ENCODE measurements at regions not wholly inside any gene's neighbourhood (a gene's known extent, or its start where the extent isn't known, plus 50 kb on each side); places are given as distances from the start of the nearest gene placed in this dataset.

DNA sequence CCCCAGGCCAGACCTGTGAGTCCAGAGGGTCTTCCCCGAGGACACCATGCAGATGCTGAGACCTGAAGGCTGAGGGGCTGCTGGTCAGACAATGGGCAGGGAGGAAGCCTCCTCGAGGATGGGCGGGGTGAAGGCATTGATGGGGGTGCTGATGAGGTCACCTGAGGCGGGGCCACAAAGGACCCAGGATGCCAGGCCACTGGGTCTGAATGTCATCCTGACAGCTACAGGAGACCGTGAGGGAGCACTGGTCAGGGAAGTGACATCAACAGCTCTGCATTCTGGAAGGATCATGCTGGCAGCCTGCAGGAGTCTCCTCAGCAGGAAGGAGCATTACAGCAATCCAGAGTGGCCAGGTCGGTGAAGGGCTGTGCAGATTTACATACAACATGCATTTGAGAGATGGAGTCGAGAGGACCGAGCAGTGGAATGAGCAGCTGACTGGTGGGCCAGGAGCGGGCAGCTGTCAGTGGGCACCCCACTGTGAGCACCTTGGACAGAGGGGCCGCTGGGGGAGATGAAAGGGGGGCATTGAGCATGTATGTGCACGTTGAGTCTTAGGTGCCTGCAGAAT lies 77.7 kb upstream of the ADAMTS2 start:
- no peak for DNase-seq

DNA sequence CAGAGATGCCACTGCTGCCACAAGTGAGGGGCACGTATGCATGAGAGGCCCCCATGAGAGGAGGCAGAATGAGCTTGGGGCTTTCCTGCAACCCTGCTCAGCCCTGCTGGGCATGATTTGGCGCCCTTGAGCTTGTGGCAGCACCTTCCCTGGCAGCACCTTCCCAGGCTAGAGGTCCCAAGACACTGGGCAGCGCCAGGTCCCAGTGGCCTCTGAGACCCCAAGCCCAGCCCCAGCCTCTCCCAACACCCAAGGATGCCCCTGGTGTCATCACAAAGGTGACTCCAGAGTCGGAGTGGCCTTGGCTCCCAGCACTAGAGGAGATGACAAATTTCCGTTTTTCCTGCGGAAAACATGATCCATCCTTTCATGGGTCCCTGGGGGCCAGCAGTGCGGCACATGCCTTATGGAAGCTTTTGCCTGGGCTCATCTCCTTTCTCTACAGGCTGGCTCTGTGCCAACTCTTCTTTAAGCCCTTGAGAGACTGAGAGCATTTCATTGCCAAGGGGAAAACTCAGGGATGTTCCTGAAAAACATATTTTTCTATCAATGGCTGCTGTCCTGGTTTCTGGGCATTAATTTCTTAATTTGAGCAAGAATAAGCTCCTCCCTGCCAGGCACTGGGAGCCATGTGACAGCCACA lies 77.1 kb upstream of the ADAMTS2 start:
- no peak for DNase-seq

DNA sequence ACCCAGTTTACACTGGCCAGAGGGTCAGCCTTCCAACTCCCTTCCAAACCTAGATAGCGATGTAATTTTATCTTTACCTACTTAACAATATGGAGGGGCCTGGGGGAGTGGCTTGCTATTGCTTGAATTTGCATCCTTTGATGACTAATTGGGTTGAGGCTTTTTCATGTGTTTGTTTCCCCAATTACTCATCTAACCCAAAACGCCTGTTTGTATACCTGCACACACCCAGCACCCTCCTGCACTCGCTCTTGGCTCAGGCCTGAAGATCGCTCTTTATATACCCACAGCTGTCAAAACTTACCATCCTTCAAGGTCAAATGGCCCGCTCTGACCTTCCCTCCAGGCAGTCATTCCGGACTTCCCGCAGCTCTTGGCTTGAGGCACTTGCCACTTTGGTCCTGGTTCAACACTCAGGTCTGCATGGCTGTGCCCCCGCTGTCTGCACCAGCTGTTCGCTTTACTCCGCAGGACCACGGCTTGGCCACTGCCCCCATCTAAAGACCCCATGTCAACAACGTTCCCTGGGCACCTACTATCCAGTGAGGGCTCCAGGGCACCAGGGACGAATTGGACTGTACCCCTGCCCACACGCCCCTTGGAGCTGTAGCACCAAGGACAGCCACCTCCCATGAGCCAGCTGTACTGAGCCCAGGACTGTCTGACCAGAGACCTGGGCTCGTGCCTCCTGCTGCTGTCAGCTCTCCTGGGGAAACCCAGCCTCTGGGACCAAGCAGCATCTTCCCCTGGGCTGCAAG lies 76.1 kb upstream of the ADAMTS2 start:
- no peak for DNase-seq

DNA sequence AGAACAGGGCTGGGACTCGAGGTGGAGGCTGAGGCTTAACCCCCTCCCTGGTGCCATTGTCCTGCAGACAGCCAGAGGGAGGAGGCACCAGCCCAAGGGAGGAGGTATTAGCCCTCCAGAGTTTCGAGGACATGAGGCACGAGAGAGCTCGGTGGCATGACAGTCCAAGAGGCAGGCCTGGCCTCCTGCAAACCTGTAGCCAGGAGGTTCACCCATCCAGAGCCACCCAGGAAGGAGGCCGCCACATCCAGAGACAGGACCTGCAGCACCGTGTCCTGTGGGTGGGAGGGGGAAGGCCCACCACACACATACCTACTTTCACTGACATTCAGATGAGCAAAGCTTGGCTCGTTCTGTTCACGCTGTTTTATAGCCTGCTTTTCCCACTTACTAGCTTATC lies 75.2 kb upstream of the ADAMTS2 start:
- DNase-seq, result no peak

DNA sequence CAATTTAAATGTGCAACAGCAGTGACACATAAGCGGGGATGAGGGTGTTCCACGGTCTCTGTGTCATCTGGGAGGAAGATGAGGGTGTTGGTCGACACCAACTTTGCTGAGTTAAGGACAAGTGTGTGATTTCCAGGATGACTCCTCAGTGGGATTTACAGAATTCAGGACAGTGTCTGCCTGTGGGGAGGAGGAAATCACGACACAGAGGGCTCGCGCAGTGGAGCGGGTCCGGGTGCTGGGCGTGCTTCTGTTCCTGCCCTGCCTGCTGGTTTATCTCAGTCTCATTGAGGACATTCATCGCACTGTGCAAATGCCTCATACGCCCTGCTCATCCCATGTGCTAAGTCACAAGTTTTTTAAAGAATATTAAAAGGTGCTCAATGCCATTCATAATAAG lies 73.7 kb upstream of the ADAMTS2 start:
- no peak for DNase-seq

DNA sequence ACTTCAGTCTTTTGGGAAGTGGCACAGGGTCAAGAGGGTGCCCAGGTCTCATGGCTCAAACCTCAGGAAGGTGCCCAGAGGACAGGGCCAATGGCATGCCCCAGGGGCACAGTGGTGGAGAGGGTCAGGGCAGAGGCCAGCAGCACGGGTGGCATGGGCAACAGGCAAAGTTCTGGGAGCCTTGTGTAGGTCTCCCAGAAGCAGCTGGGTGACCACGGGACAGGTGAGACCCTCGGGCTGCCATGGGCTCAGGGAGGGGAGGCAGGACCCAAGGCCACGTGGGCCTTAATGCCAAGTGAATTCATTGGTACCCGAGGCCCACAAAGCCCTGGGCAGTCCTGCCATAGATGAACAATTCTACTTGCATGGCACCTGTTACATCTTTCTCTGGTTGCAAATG lies 72.4 kb upstream of the ADAMTS2 start:
- DNase-seq, result no peak

DNA sequence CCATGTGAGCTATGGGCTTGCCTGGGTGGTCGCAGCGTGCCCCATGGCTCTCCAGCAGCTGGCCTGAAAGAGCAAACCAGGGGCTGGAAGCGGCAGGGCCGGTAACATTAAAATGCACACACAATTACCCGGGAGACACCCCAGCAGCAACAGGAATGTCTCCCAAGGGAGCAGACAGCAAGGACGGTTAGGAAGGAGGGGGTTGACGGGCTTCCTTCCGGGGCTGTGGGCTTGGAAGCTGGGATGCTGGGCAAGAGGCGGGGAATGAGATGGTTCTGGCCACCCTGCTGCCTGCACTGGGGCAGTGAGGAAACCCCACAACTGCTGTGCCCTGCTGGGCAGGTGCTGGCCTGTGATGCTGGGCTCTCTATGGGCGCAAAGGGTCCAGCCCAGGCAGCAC lies 71.8 kb upstream of the ADAMTS2 start:
- no peak for DNase-seq

DNA sequence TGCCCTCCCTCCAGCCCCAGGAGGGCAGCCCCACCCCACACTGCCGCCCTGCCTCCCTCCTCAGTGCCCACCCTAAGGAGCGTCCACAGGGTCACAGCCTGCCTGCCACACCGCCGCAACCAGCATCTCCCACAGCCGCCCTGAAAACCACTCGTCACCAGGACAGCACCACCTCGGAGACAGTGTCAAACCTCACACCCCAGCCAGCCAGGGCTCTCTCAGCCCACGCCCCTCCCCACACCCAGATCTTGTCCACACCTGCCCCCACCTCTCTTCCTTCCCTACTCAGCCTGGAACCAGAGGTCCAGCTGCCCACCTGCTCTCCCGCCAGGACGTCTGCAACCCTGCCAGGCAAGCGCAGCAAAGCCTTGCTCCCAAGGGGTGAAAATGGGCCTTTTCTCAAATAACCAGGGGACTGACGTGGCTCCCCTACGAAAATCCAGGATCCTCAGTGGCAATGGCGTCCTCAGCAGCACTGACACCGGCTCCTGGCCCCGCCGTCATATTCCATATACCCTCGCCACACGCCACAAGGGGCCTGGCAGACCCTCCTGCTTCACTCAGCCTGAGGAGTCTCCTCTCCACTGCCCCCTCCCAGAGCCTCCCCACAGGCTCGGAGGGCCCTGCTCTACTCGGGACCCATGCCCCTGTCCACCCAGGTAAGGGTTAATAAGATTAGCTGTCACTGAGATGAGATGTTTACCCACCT lies 71.0 kb upstream of the ADAMTS2 start:
- DNase-seq, result no peak

DNA sequence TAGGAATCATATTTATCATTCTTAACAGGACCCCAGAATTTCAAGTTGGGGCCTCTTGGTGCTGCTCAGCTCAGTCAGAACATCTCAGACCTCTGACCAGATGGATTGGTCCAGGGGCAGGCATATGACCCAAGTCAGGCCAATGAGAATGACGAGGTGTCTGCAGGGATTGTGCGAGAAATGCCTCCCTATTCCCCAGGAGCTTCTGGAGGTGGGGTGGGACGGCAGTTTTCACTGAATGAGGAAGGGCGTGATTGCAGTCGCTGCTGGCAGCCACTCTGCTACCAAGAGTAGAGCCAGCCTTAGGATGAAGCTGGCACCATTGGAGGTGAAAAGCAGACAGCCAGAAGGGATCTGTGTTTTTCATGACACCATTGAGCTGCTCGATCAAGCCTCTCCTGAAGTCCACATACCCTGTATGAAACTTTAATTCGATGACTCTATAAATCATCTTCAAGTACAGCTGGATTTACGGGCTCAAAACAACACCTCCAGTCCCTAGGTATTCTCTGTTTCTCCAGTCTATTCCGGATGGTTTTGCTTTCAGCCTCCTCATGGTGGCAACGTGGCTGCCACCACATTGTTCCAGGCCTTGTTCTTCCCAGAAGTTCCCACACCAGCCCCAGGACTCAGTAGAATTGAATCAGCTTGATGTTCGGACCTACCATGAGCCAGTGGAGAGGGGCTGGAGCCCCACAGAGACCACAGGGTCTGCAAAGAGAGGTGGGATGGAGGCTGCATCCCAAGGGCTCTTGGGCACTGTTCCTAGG lies 70.2 kb upstream of the ADAMTS2 start:
- DNase-seq, result no peak

DNA sequence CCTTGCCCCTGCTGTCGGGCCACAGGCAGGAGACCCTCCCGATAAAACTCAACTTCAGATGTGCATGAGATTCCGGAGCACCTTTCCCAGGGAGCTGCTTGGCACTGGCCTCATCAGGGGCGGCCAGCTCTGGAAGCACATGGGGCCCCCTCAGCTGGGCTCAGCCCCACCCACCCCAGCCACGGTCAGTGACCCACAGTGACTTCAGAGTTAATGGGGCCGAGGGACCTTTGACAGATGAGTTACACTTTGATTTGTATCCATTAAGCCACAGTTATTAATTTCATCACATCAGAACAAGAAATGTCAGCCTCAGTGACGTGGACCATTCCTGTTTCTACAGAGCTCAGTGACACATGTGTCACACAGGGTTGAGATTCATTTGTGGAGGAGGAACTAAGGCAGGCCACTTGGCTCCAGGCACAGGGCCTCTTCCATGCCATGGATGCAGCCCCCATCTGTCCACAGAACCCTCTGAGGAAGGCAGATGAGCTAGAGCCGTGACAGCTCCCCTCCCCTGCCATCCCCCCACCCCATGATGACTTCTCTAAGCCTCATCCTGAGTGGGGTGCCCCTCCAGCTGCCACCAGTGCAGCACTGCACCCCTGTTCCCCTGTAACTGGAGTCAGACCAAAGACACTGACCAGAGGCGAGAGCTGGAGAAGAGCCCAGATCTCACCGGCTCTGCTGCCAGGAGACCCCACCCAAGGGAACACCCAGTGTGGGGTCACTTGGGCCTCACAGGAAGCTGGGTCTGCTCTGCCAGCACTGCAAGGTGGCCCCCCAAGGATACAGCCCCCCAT lies 69.4 kb upstream of the ADAMTS2 start:
- DNase-seq, result no peak

DNA sequence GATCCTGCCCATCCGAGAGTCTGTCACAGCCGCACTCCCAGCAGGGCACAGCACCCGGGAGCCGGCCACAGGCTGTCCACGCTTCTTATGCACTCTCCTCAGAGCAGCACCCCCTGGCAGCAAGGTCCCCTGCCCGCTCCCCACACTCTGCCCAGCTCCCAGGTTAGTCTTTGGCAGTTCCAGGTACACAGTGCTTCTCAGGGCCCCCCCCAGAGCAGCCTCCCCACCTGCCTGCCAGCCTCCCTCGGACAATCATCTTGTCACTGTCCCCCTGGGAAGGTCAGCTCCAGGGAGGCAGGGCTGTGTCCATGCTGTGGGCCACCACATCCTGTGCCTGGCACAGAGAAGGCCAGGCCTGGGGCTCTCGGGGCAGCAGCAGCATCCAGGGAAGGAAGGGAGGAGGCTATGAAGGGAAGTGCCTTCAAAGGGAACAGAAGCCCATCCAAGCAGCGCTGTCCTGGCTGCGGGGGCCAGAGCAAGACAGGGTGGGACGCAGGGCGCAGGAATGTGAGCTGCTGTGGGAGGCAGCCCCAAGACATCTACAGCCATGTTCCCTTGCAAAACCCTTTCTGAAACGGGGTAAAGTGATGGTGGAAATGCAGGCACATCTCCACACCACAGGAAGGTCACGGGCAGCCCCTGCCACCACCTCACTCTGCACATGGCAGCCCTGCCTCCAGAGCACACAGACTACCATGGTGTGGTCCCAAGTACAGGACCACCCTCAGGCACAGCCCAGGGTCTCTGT lies 68.6 kb upstream of the ADAMTS2 start:
- DNase-seq, result no peak

DNA sequence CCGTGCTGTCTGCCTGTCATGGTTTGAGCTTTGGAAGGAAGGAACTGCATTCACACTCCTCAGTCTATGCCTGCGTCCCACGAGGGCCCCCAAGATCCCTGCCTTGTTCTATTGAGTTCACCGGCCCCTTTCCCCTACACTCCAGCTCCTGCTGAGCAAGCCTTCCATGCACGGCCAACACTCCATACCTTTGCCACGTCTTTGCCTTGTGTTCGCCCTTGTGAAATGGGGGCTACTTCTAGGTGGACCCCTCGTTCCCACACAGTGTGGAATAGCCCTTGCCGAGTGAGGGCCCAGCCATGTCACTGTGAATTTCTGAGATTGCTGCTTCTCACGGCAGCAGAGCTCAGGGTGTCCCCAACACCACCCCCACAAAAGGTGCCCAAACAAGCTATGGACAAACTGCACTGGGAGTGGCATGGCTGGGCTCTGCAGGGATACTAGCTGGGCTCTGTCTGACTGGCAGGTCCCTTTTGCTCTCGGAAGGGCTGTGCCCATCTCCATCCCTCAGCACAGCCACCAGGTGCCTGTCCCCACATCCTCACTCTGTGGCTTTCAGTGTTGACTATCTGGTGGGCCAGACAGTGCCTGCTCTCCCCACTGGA lies 67.9 kb upstream of the ADAMTS2 start:
- no peak for DNase-seq

DNA sequence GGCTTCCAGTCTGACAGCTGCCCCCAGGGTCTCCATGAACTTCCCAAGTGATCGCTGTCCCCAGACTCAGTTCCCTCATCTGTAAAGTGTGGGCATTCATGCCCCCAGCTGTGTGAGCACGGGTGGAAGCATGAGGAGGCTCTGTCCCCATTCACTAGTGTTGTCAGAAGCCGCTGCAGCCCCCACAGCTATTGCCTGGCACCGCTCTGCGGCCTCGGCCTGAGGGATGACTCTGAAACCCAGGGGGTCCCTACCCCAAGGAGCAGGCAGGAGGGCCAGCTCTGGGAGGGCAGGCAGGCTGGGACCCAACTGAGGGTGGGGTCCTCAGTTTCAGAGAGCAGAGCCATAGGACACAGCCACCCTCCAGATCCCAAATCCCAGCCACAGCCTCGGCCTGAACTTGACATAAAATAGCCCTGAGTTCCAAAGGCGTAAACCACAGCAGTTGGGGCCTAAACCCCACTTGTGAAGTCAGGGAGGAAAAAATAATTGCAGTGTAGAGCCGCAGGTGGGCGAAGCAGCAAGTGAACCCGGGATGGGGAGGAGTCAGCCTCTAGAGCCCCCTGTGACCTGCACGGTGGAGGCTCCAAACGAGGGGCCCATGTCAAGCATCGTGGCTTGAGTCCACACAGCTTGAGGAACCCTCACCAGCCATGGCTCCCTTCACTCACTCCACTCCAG lies 66.0 kb upstream of the ADAMTS2 start:
- no peak for DNase-seq

DNA sequence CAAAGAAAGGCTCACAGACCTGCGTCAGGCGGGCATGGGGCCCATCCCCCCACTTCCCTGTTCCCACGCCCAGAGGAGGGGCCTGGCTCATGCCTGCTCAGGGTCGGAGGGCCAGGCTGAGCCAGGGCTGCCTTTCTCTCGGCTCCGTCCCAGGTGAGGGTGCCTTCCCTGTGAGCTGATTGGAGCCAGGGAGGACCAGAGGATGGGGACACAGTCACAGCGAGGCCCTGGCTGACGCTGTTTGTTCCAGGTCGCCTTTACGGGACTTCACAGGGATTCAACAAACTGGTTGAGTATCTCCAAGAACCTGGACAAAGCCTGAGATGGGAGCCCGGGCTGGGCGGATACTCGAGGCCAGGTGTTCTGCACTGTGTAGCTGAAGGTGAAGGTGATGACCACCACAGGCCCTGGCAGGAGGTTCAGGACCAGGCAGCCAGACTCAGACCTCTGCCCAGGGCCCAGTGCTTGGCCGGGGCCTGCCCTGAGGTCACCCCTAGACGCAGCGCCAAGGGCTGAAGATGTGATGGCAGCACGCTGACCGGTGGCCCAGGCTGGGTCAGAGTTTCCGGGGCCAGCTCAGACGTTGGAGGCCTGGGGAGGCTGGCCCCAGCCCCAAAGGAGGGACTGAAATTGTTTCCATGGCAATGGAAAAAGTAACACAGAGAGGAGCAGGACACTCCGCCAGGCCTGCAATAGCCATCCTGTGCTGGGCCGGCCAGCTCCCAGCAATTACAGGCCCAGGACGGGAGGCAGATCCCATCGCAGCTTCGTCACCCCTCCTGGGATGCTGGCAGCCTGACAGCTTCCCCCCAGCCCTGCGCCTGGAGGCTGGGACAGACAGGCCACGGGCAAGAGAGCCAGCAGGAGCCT lies 65.3 kb upstream of the ADAMTS2 start:
- DNase-seq, result no peak

DNA sequence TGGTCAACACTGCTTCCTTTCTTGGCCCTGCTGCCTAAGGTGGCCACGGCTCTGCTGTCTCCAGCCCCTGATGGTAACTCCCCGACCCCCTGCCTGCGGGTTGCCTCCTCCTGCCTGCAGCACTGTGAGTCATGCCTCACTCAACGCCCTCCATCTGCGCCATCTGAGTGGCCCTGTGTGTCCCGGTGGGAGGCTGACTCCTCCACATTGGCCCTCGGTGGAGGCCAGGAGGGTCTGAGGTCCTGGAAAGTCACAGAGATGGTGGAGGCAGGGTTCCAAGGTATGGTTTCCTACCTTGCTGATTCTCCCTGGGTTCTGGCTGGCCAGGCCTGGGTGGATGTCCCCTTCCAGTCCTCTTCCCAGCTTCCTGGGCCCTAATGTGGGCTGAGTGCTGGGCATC lies 64.5 kb upstream of the ADAMTS2 start:
- no peak for DNase-seq

DNA sequence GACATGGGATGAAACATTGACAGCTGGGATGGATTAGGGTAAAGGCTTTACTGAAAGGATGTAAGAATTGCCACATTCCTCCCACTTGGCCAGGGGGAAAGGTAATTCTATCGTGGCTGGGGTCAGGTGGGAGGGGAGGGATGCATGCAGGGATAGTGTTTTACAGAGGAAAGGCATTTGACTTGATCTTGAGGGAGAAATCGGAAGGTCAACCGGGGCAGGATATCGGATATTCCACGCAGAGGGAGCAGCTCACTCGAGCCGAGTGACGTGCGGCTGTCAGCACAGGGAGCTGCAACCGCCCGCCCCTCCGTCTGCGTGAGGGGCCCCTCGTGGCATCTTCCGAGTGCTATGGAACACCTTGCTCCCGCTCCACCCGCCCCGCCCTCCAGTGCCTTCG lies 63.4 kb upstream of the ADAMTS2 start:
- no peak for DNase-seq

DNA sequence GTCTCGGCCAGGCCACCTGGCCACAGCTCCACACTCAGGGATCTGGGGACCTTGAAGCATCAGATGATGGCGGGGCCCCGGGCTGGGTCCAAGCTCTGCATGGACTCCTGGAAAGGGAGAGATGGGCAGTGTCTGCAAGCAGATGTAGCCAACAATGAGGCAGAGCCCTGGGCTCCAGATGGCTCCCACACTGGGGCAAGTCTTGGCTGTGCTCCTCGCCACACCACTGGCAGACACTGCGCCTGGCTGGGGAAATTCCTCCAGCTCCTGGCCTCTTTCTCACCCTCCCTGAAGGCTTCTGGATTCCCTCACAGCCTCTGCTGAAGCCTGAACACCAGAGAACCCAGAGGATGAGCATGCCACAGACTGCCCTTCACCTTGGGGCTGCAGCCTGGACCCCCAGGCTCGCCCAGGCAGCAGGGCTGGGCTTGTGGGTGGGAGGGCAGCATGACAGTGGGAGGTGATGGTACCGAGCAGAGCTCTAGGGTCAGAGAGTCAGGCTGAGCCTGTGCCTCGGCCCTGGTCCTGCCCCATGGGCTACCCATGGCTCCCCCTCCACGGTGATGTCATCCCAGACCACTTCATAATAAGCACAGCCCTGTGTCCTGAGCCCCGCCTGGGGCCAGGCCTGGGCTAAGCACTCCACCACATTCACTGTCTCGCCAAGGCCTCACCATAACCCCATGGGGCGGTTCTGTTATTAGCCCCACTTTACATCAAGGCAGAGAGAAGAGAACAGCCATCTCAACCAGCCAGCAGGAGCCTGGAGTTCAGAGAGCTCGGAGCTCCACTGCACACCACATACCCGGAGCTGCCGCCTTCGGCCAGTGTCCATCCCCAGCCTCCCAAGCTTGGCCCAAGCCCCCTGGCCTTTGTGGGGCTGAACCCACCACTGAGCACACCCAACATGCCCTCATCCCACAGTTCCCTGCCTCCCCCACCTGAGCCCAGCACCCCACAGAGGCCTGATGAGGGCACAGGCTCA lies 62.2 kb upstream of the ADAMTS2 start:
- no peak for DNase-seq
